ENCODE measurements at regions not wholly inside any gene's neighbourhood (a gene's known extent, or its start where the extent isn't known, plus 50 kb on each side); places are given as distances from the start of the nearest gene placed in this dataset.

DNA sequence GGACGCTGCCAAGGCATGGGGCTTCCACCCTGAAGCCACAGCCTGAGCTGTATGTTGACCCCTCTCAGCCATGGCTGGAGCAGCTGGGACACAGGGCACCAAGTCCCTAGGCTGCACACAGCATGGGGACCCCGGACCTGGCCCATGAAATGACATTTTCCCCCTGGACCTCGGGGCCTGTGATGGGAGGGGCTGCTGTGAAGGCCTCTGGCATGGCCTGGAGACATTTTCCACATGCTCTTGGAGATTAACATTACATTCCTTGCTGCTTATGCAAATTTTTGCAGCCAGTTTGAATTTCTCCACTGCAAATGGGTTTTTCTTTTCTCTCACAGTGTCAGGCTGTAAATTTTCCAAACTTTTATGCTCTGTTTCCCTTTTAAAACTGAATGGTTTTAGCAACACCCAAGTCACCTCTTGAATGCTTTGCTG is 463.6 kb downstream of the ZWINT start:
- no peaks in the 10 kb centered on the region for H3K36me3 ChIP-seq (ENCODE audit: control insufficient read depth, insufficient read depth, low read length)
- TF ChIP-seq, protein P1, sequence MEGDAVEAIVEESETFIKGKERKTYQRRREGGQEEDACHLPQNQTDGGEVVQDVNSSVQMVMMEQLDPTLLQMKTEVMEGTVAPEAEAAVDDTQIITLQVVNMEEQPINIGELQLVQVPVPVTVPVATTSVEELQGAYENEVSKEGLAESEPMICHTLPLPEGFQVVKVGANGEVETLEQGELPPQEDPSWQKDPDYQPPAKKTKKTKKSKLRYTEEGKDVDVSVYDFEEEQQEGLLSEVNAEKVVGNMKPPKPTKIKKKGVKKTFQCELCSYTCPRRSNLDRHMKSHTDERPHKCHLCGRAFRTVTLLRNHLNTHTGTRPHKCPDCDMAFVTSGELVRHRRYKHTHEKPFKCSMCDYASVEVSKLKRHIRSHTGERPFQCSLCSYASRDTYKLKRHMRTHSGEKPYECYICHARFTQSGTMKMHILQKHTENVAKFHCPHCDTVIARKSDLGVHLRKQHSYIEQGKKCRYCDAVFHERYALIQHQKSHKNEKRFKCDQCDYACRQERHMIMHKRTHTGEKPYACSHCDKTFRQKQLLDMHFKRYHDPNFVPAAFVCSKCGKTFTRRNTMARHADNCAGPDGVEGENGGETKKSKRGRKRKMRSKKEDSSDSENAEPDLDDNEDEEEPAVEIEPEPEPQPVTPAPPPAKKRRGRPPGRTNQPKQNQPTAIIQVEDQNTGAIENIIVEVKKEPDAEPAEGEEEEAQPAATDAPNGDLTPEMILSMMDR (IDR thresholded peaks at IDR 0.05; ENCODE audit: insufficient read depth, low read length, poor library complexity, severe bottlenecking), result no peak
- H3K4me3 ChIP-seq (ENCODE audit: low read depth, low read length), result no peak overlapping the region
- H3K27me3 ChIP-seq (ENCODE audit: control insufficient read depth, insufficient read depth, low read length), result no peaks in the 10 kb centered on the region
- no peak for DNase-seq (ENCODE audit: low read depth)

DNA sequence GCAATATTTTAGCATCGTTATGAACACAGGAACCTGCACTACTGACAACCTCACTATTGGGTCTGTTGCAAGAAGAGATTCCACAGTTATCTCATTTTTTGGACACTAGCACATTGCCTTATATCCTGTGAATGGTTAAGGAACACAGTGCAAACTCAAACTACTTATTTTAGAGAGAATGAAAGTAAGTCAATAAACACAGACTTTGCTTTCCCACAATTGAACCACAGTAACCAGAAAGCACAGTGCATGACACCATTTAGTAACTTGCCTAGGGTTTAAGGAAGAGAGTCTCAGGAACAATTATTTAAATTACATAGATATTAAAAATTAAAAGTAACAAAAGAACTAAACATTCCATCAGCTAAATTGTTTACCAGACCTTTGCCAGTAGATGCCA is 468.8 kb downstream of the ZWINT start:
- Histone ChIP-seq H3K4me3 (ENCODE audit: low read depth, low read length) (no peak overlapping the region), H3K36me3 (ENCODE audit: control insufficient read depth, insufficient read depth, low read length) (no peaks in the 10 kb centered on the region), H3K27me3 (ENCODE audit: control insufficient read depth, insufficient read depth, low read length) (no peaks in the 10 kb centered on the region)
- TF ChIP-seq, protein P1 (IDR thresholded peaks at IDR 0.05; ENCODE audit: insufficient read depth, low read length, poor library complexity, severe bottlenecking), result no peak
- DNase-seq (ENCODE audit: low read depth), result no peak

DNA sequence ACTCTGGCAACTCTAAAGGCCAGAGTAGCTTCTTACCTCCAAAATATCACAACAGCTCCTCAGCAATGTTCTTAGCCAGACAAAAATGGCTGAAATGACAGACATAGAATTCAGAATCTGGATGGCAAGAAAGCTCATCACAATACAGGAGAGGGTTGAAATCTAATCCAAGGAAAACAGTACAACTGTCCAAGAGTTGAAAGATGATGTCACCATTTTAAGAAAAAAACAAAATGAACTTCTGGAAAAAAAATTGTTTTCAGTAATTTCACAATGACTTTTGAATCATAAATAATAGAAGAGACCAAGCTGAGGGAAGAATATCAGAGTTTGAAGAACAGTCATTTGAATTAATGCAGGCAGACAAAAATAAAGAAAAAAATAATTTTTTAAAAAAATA is 479.5 kb downstream of the ZWINT start:
- Histone ChIP-seq H3K4me3 (ENCODE audit: low read depth, low read length) (no peak overlapping the region), H3K27me3 (ENCODE audit: control insufficient read depth, insufficient read depth, low read length) (no peaks in the 10 kb centered on the region), H3K36me3 (ENCODE audit: control insufficient read depth, insufficient read depth, low read length) (no peaks in the 10 kb centered on the region)
- DNase-seq (ENCODE audit: low read depth), result no peak
- TF ChIP-seq, protein P1 (IDR thresholded peaks at IDR 0.05; ENCODE audit: insufficient read depth, low read length, poor library complexity, severe bottlenecking), result no peak

DNA sequence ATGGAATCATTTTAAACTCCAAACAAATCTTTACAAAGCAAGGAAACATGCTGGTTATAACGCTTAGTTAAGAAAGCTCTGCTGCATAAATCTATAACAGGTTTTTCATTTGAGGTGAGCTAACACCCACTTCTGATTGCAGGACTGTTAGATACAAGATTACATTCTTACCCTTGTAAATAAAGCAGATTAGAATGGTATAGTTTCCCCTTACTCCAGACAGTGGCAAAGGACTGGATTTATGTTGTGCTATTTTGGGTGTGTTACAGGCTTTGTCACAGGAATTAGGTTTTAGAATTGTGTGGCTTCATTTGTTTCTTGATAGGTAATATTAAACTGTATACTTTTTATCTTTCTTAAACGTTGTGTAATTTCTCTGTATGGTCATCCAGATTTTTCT is 487.6 kb downstream of the ZWINT start:
- Histone ChIP-seq H3K4me3 (ENCODE audit: low read depth, low read length) (no peak overlapping the region), H3K27me3 (ENCODE audit: control insufficient read depth, insufficient read depth, low read length) (no peaks in the 10 kb centered on the region), H3K36me3 (ENCODE audit: control insufficient read depth, insufficient read depth, low read length) (no peaks in the 10 kb centered on the region)
- DNase-seq (ENCODE audit: low read depth), result no peak
- TF ChIP-seq, protein P1 (IDR thresholded peaks at IDR 0.05; ENCODE audit: insufficient read depth, low read length, poor library complexity, severe bottlenecking), result no peak

DNA sequence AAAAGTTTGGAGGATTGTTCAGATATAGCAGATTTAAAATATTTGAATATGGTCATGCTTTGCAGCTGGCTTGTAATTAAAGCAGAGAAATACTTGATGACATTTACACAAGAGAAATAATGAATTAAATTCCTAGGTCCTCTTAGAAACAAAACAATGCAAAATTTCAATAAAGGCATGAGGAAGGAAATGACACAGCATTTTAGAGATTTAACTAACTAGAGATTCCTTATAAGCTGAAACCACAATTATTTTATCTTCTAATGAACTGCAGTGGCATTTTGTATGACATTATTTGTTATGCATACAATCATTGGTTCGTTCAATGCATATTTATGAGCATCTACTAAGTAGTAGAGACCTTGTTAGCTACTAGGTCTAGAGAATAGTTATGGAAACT is 490.9 kb downstream of the ZWINT start:
- no peak for DNase-seq (ENCODE audit: low read depth)
- Histone ChIP-seq H3K36me3 (ENCODE audit: control insufficient read depth, insufficient read depth, low read length) (no peaks in the 10 kb centered on the region), H3K4me3 (ENCODE audit: low read depth, low read length) (no peak overlapping the region), H3K27me3 (ENCODE audit: control insufficient read depth, insufficient read depth, low read length) (no peaks in the 10 kb centered on the region)
- TF ChIP-seq, protein P1 (IDR thresholded peaks at IDR 0.05; ENCODE audit: insufficient read depth, low read length, poor library complexity, severe bottlenecking), result no peak

DNA sequence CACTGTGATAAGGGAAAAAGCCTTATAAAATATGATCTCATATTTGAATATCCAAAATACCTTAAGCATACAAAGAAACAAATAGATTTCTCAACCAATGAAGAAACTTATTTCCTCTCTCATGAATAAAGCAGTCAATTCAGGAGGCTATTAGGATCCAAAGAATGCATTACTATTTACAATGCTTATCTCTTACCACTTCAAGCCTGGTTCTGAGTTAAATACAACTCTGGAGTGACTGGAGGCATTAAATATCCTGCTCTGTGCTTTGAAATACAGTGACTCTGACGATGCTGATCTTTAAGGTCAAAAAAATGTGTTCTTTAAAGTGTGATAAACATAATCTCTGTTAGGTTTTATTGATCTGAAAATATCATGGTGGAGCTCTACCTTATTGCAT is 493.2 kb downstream of the ZWINT start:
- TF ChIP-seq, protein P1 (IDR thresholded peaks at IDR 0.05; ENCODE audit: insufficient read depth, low read length, poor library complexity, severe bottlenecking), result no peak
- Histone ChIP-seq H3K36me3 (ENCODE audit: control insufficient read depth, insufficient read depth, low read length) (no peaks in the 10 kb centered on the region), H3K4me3 (ENCODE audit: low read depth, low read length) (no peak overlapping the region), H3K27me3 (ENCODE audit: control insufficient read depth, insufficient read depth, low read length) (no peaks in the 10 kb centered on the region)
- no peak for DNase-seq (ENCODE audit: low read depth)

All from kidney epithelial cell (primary cell).